ENCODE measurements at regions not wholly inside any gene's neighbourhood (a gene's known extent, or its start where the extent isn't known, plus 50 kb on each side); places are given as distances from the start of the nearest gene placed in this dataset.
"Not testable (repeated sequence)": the region's sequence is repeated elsewhere in the genome, so short reads cannot be mapped to it uniquely, and the experiment has no call there.

GRCh38 chr7:51827631-51828030 is 511.0 kb upstream of the COBL start:
- Histone ChIP-seq H3K18ac (ENCODE audit: low read length) (no peak overlapping the region), H3K27me3 (ENCODE audit: insufficient read depth, low read length, poor library complexity) (no peaks in the 10 kb centered on the region), H2BK5ac (ENCODE audit: low read length) (no peak overlapping the region), H3K4me3 (ENCODE audit: low read length) (no peak overlapping the region), H3K79me2 (ENCODE audit: control insufficient read depth, insufficient read depth, low read length) (no peaks in the 10 kb centered on the region), H3K23ac (ENCODE audit: low read length) (no peak overlapping the region), H3K9ac (ENCODE audit: low read length) (no peak overlapping the region), H4K8ac (ENCODE audit: low read depth, low read length) (no peak overlapping the region), H3K36me3 (ENCODE audit: control insufficient read depth, insufficient read depth, low read length) (no peaks in the 10 kb centered on the region), H2BK15ac (replicated peaks; ENCODE audit: low read depth) (no peak overlapping the region), H3K79me1 (ENCODE audit: low read length) (no peaks in the 10 kb centered on the region), H4K5ac (ENCODE audit: low read length) (no peak overlapping the region), H2BK120ac (ENCODE audit: low read depth, low read length) (no peak overlapping the region), H3K4me2 (ENCODE audit: low read length) (no peak overlapping the region), H3K4me1 (ENCODE audit: control insufficient read depth, low read depth, low read length) (no peaks in the 10 kb centered on the region), H3K56ac (ENCODE audit: low read length) (no peak overlapping the region), H2AK5ac (ENCODE audit: low read length) (no peak overlapping the region), H3K27ac (ENCODE audit: low read depth, low read length) (no peak overlapping the region), H3K4ac (ENCODE audit: low read depth, low read length) (no peak overlapping the region)
- no peak for DNase-seq
- WGBS (ENCODE audit: extremely low coverage, insufficient coverage, low lambda C conversion rate) = no CpG with 5 or more reads among the region's 2 CpGs

DNA sequence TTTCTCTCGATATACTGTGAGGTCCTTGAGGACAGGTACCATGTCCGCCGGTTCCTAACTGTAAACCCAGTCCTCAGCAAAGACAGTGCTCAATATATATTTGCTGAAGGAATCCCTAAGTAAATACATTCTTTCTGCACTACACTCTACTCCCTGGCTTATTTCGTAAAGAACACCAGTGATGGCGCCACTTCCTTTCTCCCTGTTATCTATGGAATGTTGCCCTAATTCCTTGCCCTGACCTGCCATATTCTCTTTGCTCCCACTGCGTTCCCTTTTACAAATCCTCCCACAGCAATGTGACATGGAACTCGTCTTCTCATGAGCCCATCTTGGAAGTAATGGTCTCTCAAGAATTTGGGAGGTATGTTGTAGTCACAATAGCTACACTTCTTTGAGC is 507.4 kb upstream of the COBL start:
- Histone ChIP-seq H3K4me1 (ENCODE audit: control insufficient read depth, low read depth, low read length) (no peaks in the 10 kb centered on the region), H2BK15ac (replicated peaks; ENCODE audit: low read depth) (no peak overlapping the region), H3K4me3 (ENCODE audit: low read length) (no peak overlapping the region), H2BK5ac (ENCODE audit: low read length) (no peak overlapping the region), H3K4ac (ENCODE audit: low read depth, low read length) (no peak overlapping the region), H3K56ac (ENCODE audit: low read length) (no peak overlapping the region), H3K27ac (ENCODE audit: low read depth, low read length) (no peak overlapping the region), H2BK120ac (ENCODE audit: low read depth, low read length) (no peak overlapping the region), H3K4me2 (ENCODE audit: low read length) (no peak overlapping the region), H2AK5ac (ENCODE audit: low read length) (no peak overlapping the region), H4K8ac (ENCODE audit: low read depth, low read length) (no peak overlapping the region), H3K27me3 (ENCODE audit: insufficient read depth, low read length, poor library complexity) (no peaks in the 10 kb centered on the region), H3K18ac (ENCODE audit: low read length) (no peak overlapping the region), H3K23ac (ENCODE audit: low read length) (no peak overlapping the region), H4K5ac (ENCODE audit: low read length) (no peak overlapping the region), H3K79me2 (ENCODE audit: control insufficient read depth, insufficient read depth, low read length) (no peaks in the 10 kb centered on the region), H3K79me1 (ENCODE audit: low read length) (no peaks in the 10 kb centered on the region), H3K9ac (ENCODE audit: low read length) (no peak overlapping the region), H3K36me3 (ENCODE audit: control insufficient read depth, insufficient read depth, low read length) (no peaks in the 10 kb centered on the region)
- DNase-seq = no peak
- WGBS (ENCODE audit: extremely low coverage, insufficient coverage, low lambda C conversion rate) = no CpG with 5 or more reads among the region's 7 CpGs

GRCh38 chr7:51823437-51823836 is 506.8 kb upstream of the COBL start:
- Histone ChIP-seq H2BK5ac (ENCODE audit: low read length) (no peak overlapping the region), H3K27me3 (ENCODE audit: insufficient read depth, low read length, poor library complexity) (no peaks in the 10 kb centered on the region), H3K18ac (ENCODE audit: low read length) (no peak overlapping the region), H3K79me1 (ENCODE audit: low read length) (no peaks in the 10 kb centered on the region), H3K4me2 (ENCODE audit: low read length) (no peak overlapping the region), H3K23ac (ENCODE audit: low read length) (no peak overlapping the region), H3K4me3 (ENCODE audit: low read length) (no peak overlapping the region), H4K8ac (ENCODE audit: low read depth, low read length) (no peak overlapping the region), H2BK15ac (replicated peaks; ENCODE audit: low read depth) (no peak overlapping the region), H3K27ac (ENCODE audit: low read depth, low read length) (no peak overlapping the region), H2BK120ac (ENCODE audit: low read depth, low read length) (no peak overlapping the region), H3K56ac (ENCODE audit: low read length) (no peak overlapping the region), H3K9ac (ENCODE audit: low read length) (no peak overlapping the region), H3K79me2 (ENCODE audit: control insufficient read depth, insufficient read depth, low read length) (no peaks in the 10 kb centered on the region), H3K4ac (ENCODE audit: low read depth, low read length) (no peak overlapping the region), H3K36me3 (ENCODE audit: control insufficient read depth, insufficient read depth, low read length) (no peaks in the 10 kb centered on the region), H3K4me1 (ENCODE audit: control insufficient read depth, low read depth, low read length) (no peaks in the 10 kb centered on the region), H4K5ac (ENCODE audit: low read length) (no peak overlapping the region), H2AK5ac (ENCODE audit: low read length) (no peak overlapping the region)
- no CpG with 5 or more reads among the region's 3 CpGs for WGBS (ENCODE audit: extremely low coverage, insufficient coverage, low lambda C conversion rate)
- DNase-seq = no peak

GRCh38 chr7:51817694-51818225 is 501.2 kb upstream of the COBL start:
- H2AK5ac ChIP-seq (ENCODE audit: low read length) = no peak overlapping the region
- H3K27me3 ChIP-seq (ENCODE audit: insufficient read depth, low read length, poor library complexity) = no peaks in the 10 kb centered on the region
- no peak for DNase-seq
- no peak overlapping the region for H2BK15ac ChIP-seq (replicated peaks; ENCODE audit: low read depth)
- H3K27ac ChIP-seq (ENCODE audit: low read depth, low read length) = no peak overlapping the region
- no peak overlapping the region for H3K56ac ChIP-seq (ENCODE audit: low read length)
- no peak overlapping the region for H2BK120ac ChIP-seq (ENCODE audit: low read depth, low read length)
- no peak overlapping the region for H3K4me3 ChIP-seq (ENCODE audit: low read length)
- no peaks in the 10 kb centered on the region for H3K4me1 ChIP-seq (ENCODE audit: control insufficient read depth, low read depth, low read length)
- H3K18ac ChIP-seq (ENCODE audit: low read length) = no peak overlapping the region
- no peak overlapping the region for H3K4me2 ChIP-seq (ENCODE audit: low read length)
- no peak overlapping the region for H2BK5ac ChIP-seq (ENCODE audit: low read length)
- no peaks in the 10 kb centered on the region for H3K36me3 ChIP-seq (ENCODE audit: control insufficient read depth, insufficient read depth, low read length)
- no peak overlapping the region for H4K8ac ChIP-seq (ENCODE audit: low read depth, low read length)
- H3K23ac ChIP-seq (ENCODE audit: low read length) = no peak overlapping the region
- H3K79me1 ChIP-seq (ENCODE audit: low read length) = no peaks in the 10 kb centered on the region
- H3K9ac ChIP-seq (ENCODE audit: low read length) = no peak overlapping the region
- no peak overlapping the region for H3K4ac ChIP-seq (ENCODE audit: low read depth, low read length)
- H3K79me2 ChIP-seq (ENCODE audit: control insufficient read depth, insufficient read depth, low read length) = no peaks in the 10 kb centered on the region
- no peak overlapping the region for H4K5ac ChIP-seq (ENCODE audit: low read length)
- WGBS (ENCODE audit: extremely low coverage, insufficient coverage, low lambda C conversion rate) = no CpG with 5 or more reads among the region's 5 CpGs

DNA sequence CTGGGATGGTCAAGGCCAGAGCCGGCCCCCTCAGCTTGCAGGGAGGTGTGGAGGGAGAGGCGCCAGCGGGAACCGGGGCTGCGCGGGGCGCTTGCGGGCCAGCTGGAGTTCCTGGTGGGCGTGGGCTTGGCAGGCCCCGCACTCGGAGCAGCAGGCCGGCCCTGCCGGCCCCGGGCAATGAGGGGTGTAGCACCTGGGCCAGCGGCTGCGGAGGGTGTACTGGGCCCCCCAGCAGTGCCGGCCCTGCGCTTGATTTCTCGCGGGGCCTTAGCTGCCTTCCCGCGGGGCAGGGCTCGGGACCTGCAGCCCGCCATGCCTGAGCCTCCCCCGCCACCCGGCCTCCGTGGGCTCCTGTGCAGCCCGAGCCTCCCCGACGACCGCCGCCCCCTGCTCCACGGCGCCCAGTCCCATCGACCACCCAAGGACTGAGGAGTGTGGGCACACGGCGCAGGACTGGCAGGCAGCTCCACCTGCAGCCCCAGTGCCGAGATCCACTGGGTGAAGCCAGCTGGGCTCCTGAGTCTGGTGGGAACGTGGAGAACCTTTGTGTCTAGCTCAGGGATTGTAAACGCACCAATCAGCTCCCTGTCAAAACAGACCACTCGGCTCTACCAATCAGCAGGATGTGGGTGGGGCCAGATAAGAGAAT is 489.3 kb upstream of the COBL start:
- H2BK5ac ChIP-seq (ENCODE audit: low read length); H3K4me3 ChIP-seq (ENCODE audit: low read length); H3K56ac ChIP-seq (ENCODE audit: low read length); H3K79me2 ChIP-seq (ENCODE audit: control insufficient read depth, insufficient read depth, low read length); H2BK15ac ChIP-seq (replicated peaks; ENCODE audit: low read depth); H3K9ac ChIP-seq (ENCODE audit: low read length); H4K5ac ChIP-seq (ENCODE audit: low read length); H3K36me3 ChIP-seq (ENCODE audit: control insufficient read depth, insufficient read depth, low read length); H3K4me2 ChIP-seq (ENCODE audit: low read length); H4K8ac ChIP-seq (ENCODE audit: low read depth, low read length); H3K18ac ChIP-seq (ENCODE audit: low read length); H2BK120ac ChIP-seq (ENCODE audit: low read depth, low read length); H3K27me3 ChIP-seq (ENCODE audit: insufficient read depth, low read length, poor library complexity); H3K23ac ChIP-seq (ENCODE audit: low read length); H3K79me1 ChIP-seq (ENCODE audit: low read length); H3K4ac ChIP-seq (ENCODE audit: low read depth, low read length); H2AK5ac ChIP-seq (ENCODE audit: low read length); DNase-seq; H3K4me1 ChIP-seq (ENCODE audit: control insufficient read depth, low read depth, low read length); H3K27ac ChIP-seq (ENCODE audit: low read depth, low read length): not testable (repeated sequence)
- no CpG with 5 or more reads among the region's 41 CpGs for WGBS (ENCODE audit: extremely low coverage, insufficient coverage, low lambda C conversion rate)

GRCh38 chr7:51802718-51803117 is 486.1 kb upstream of the COBL start:
- no peak overlapping the region for H3K23ac ChIP-seq (ENCODE audit: low read length)
- H3K4me3 ChIP-seq (ENCODE audit: low read length) = no peak overlapping the region
- no peak overlapping the region for H3K27ac ChIP-seq (ENCODE audit: low read depth, low read length)
- peak; percentile 25 for DNase-seq
- no peaks in the 10 kb centered on the region for H3K27me3 ChIP-seq (ENCODE audit: insufficient read depth, low read length, poor library complexity)
- no peak overlapping the region for H3K4me2 ChIP-seq (ENCODE audit: low read length)
- H2BK120ac ChIP-seq (ENCODE audit: low read depth, low read length) = no peak overlapping the region
- H3K18ac ChIP-seq (ENCODE audit: low read length) = no peak overlapping the region
- no peak overlapping the region for H4K5ac ChIP-seq (ENCODE audit: low read length)
- no CpG with 5 or more reads among the region's 5 CpGs for WGBS (ENCODE audit: extremely low coverage, insufficient coverage, low lambda C conversion rate)
- H2BK5ac ChIP-seq (ENCODE audit: low read length) = no peak overlapping the region
- H2AK5ac ChIP-seq (ENCODE audit: low read length) = no peak overlapping the region
- no peaks in the 10 kb centered on the region for H3K4me1 ChIP-seq (ENCODE audit: control insufficient read depth, low read depth, low read length)
- H3K56ac ChIP-seq (ENCODE audit: low read length) = no peak overlapping the region
- H3K9ac ChIP-seq (ENCODE audit: low read length) = no peak overlapping the region
- no peaks in the 10 kb centered on the region for H3K79me2 ChIP-seq (ENCODE audit: control insufficient read depth, insufficient read depth, low read length)
- H4K8ac ChIP-seq (ENCODE audit: low read depth, low read length) = no peak overlapping the region
- no peak overlapping the region for H2BK15ac ChIP-seq (replicated peaks; ENCODE audit: low read depth)
- no peaks in the 10 kb centered on the region for H3K36me3 ChIP-seq (ENCODE audit: control insufficient read depth, insufficient read depth, low read length)
- H3K4ac ChIP-seq (ENCODE audit: low read depth, low read length) = no peak overlapping the region
- H3K79me1 ChIP-seq (ENCODE audit: low read length) = no peaks in the 10 kb centered on the region
